ENCODE measurements at regions not wholly inside any gene's neighbourhood (a gene's known extent, or its start where the extent isn't known, plus 50 kb on each side); places are given as distances from the start of the nearest gene placed in this dataset.

GRCh38 chr1:4062992-4063391 lies 162.9 kb upstream of the C1orf174 start:
- TF ChIP-seq CTCF (conservative IDR thresholded peaks at IDR 0.05; ENCODE audit: low read depth, low read length), result no peak
- H3K4me3 ChIP-seq (ENCODE audit: low read depth, low read length), result no peak overlapping the region
- DNase-seq (ENCODE audit: low read depth), result no peak

- no peak overlapping the region for H3K4me3 ChIP-seq (ENCODE audit: low read depth, low read length)
- DNase-seq (ENCODE audit: low read depth), result no peak
- no peak for TF ChIP-seq CTCF (conservative IDR thresholded peaks at IDR 0.05; ENCODE audit: low read depth, low read length)
Measured at GRCh38 chr1:4063516-4063915, 163.4 kb upstream of the C1orf174 start.

DNA sequence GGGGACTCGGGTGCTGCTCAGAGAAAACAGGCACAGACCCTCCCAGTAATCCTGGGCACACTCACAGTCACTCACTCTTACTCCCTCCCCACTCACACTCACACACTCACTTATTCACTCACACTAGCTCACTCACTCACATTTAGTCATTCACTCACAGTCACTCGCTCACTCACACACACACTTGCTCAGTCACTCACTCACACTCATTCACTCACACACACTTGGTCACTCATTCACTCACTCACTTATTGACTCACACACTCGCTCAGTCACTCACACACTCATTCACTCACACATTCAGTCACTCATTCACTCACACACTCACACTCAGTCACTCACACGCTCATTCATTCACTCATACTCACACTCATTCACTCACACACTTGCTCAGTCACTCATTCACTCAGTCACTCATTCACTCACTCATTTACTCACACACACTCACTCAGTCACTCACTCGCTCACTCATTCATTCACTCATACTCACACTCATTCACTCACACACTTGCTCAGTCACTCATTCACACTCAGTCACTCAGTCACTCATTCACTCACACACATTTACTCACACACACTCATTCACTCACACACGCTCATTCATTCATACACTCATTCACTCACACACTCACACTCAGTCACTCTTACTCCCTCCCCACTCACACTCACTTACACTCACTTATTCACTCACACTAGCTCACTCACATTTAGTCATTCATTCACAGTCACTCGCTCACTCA lies 164.2 kb upstream of the C1orf174 start:
- TF ChIP-seq CTCF (conservative IDR thresholded peaks at IDR 0.05; ENCODE audit: low read depth, low read length), result no peak
- DNase-seq (ENCODE audit: low read depth), result no peak

DNA sequence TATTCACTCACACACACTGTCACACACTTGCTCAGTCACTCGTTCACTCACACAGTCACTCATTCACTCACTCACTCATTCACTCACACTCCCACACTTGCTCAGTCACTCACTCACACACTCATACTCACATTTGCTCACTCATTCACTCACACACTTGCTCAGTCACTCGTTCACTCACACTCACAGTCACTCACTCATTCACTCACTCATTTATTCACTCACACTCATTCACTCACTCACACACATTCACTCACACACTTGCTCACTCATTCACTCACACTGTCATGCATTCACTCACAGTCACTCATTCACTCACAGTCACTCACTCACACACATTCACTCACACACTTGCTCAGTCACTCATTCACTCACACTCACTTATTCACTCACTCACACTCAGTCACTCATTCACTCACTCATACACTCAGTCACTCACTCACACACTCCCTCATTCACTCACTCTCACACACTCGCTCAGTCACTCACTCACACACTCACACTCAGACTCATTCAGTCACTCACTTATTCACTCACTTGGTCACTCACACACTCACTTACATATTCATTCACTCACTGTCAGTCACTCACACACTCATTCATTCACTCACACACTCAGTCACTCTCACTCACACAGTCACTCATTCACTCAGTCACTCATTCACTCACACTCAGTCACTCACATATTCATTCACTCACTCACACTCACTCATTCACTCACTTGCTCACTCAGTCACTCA lies 167.0 kb upstream of the C1orf174 start:
- DNase-seq (ENCODE audit: low read depth), result no peak
- no peak overlapping the region for H3K4me3 ChIP-seq (ENCODE audit: low read depth, low read length)
- no peak for TF ChIP-seq CTCF (conservative IDR thresholded peaks at IDR 0.05; ENCODE audit: low read depth, low read length)

More for the DNA sequence above, 164.2 kb upstream of the C1orf174 start:
- no peak overlapping the region for H3K4me3 ChIP-seq (ENCODE audit: low read depth, low read length)

DNA sequence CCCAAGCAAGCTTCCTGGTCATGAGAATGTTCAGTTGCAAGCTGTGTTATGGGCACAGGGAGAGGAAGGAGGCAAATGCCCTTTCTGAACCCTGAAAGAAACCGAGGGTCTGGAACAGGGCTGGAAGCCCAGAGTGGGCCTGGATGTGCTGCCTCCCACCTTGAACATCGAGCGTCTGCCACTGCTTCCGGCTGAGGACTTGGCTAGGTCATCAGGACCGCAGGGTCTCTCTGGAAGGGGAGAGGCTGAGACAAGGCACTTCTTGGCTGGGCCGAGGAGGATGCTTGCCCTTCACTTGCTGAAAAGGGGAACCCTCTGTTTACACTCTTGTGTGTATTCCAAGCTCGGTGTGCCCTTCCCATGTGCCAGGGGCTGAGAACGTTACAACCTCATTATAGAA lies 168.0 kb upstream of the C1orf174 start:
- DNase-seq (ENCODE audit: low read depth), result no peak
- TF ChIP-seq CTCF (conservative IDR thresholded peaks at IDR 0.05; ENCODE audit: low read depth, low read length), result no peak
- H3K4me3 ChIP-seq (ENCODE audit: low read depth, low read length), result no peak overlapping the region

DNA sequence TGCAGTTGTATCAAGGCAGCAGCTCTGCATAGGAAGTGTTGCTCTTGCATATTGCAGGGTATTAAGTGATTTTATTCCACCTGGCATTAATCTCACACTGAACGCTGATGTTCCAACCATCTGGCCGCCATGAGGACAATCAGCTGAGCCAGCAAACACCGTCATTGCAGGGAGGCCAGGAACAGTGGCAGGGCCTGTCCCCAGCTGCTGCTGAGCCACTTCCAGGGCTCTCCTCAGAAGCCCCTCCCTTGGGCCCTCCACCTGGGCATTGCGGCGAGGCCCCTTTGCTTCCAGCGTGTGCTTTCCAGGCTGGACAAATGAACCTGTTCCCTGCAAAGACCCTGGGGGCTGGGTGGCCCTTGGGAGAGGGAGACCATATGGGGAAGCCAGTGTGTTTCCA lies 171.6 kb upstream of the C1orf174 start:
- H3K4me3 ChIP-seq (ENCODE audit: low read depth, low read length), result no peak overlapping the region
- DNase-seq (ENCODE audit: low read depth), result no peak
- TF ChIP-seq CTCF (conservative IDR thresholded peaks at IDR 0.05; ENCODE audit: low read depth, low read length), result no peak

Measured in choroid plexus epithelial cell (primary cell).